HG02840 (cell line): ENCODE measurements at regions not wholly inside any gene's neighbourhood (a gene's known extent, or its start where the extent isn't known, plus 50 kb on each side); places are given as distances from the start of the nearest gene placed in this dataset.

Experiments used
- ATAC-seq: cut with Tn5 transposase; IDR thresholded peaks from one replicate; pipeline ENCODE4 v1.9.1; 2021; ENCODE audit warnings: mild to moderate bottlenecking, moderate library complexity, moderate number of reproducible peaks; ENCODE audit not compliant: unreplicated experiment, low FRiP score

DNA sequence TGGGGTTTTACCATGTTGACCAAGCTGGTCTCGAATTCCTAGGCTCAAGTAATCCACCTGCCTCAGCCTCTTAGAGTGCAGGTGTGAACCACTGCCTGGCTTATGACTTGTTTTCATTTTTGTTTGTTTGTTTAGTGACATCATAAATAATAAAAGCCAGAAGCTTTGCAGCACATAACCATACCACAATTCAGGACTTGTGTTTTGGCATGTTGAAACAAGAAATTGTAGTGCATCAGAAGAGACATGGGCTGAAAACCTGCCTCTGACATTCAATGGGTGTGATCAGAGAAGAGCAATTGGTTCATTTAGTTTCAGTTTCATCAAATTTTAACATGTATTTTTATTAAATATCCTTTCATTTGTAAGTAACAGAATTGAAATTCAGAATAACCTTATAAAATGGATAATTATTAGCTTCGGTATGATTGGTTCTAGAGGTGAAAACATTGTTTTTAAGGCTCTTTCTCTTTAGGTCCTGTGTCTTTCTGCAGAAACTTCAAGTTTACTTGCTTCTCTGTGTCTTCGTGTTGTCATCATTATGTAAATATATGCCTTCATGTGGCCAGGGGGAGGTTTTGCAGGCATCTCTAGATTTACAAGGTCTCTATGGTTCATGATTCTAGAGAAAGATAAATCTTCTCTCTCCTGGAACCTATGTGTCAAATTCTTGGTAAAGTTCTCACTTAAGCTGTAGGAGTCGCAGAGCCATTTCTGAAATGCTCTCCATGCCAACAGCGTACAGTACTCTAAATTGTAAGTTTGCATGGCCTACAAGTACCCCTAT, 312.0 kb downstream of the KCNC2 start:
- ATAC-seq, result no peak

DNA sequence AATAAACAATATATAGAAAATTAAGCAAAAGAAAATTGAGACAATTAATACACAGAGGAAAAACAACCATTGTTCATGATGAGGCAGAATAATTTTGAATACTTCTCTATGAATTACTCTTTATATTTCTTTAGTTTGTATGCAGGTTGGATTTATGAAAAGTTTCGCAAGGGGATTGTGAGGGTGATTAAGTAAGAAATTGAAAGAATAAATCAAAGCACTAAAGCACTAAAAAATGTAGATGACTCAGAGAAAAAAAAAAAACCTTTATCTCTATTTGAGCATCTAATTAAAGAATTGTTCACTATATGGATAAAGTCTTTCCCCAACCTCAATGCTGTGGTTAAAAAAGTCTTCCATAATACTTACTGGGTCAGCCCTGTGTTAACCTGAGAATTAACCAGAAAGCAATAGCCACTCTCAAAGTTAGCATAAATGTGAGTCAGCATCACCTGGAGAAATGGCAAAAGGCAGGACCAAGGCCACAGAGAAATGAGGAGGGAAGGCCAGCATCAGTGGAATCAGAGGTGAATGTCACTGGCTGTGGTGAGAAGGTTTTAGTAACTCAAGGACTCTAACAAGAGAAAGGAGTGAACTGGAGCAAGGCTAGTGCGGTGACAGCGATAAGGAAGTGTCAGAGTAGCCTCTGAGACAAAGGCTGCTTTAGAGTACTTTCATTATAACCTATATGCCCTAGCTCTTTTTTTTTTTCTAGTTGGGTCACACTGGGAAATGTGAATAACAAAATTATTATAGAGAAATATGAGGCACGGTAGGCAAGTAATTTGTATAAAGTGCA, 310.4 kb downstream of the KCNC2 start:
- no peak for ATAC-seq

DNA sequence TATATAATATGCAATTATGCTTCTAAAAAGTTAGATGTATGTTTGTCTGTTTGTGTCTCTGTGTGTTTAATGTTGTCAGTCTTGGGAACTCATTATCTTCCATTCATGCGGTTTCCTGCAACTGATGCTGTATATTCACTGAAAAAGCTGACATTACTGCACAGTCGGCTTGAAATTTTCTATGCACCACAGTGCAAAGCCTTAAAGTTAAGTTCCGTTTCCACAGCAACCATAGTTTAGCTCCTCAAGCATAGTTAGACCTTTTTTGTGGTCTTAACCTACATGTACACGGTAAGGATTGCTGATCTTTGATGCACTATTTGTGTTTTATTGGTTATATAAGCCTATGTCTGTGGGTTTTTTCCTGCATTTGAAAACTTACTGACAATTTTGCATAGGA, 309.4 kb downstream of the KCNC2 start:
- ATAC-seq, result no peak

DNA sequence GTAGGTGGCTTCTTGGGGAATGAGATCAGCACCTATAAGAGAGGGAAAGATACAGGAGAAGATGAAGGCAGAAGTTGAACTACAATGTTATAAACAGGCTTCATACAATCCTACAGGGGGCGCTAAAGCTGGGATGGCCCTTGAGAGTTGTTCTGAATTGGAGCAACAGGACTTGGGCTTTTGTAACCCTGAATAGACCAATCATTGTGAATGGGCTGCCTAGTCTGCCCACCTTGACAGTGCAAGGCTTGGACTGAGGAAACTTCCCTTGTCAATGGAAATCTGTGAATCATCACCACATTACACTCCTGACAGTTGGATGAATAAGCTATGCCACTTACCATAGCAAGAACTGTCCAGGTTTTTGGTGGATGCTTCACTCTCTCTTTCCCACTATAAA, 306.1 kb downstream of the KCNC2 start:
- ATAC-seq, result no peak

DNA sequence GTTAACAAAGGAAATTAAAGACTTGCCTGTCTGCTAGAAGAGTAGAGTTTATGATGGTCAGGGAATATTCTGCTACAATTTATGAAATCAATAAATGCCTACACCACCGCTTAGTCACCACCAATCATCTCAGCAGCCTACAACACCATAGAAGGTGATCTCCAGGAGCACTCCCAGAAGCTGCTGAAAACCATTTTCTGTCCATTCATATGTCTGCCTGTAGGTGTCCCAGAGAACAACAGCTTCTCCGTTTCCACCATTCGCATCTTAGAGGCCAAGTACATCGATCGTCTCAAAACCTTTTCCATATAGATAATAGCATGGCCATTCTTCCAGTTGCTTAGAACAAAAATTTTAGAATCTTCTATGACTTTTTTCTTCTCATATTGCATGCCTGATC, 303.4 kb downstream of the KCNC2 start:
- ATAC-seq, result no peak

DNA sequence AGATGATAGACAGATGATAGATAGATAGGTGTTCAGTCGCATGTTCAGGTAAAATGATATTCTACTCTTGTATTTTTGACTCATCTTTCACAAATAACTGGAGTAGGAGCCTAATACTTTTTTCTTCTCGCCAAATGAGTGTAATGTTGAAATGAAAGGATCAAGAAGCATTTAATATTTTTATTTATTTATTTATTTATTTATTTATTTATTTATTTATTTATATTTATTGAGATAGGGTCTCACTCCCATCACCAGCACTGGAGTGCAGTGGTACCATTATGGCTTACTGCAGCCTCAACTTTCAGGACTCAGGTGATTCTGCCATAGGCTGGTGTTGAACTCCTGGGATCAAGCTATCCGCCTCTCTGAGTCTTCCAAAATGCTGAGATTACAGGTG, 298.8 kb downstream of the KCNC2 start:
- ATAC-seq, result no peak

DNA sequence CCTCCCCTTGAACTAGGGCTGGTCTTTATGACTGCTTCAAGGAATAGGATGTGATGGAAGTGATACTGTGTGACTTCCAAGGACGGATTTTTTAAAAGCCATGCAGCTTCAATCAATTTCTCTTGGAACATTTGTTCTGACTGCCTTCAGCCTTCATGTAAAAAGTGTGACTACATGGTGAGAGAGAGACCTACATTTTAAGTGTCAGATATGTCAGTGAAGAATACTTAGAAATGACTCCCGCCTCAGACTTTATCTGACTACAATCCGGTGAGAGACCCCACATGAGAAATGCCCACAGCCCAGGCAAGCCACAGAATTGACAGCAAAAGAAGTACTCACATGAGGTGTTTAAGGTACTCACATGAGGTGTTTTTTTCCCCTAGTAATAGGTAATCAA, 295.3 kb downstream of the KCNC2 start:
- ATAC-seq, result no peak

DNA sequence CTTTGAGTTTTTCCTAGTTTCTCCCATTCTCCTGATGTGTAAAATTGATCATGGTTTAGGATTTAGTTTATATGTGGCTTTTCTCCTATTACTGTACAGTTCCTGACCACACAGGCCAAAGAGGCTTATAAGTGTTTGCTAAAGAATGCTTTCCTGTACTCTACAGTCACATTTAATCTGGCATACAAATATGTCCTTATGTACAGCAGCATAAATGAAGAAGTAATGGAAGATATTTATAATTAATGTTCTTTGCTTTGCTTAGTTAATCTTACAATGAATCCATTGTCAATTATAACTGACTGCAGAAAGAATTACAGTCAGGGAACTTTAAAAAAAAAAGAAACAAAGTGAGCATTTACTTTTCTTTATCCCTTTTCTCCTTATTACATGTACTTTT, 293.9 kb downstream of the KCNC2 start:
- ATAC-seq, result no peak

DNA sequence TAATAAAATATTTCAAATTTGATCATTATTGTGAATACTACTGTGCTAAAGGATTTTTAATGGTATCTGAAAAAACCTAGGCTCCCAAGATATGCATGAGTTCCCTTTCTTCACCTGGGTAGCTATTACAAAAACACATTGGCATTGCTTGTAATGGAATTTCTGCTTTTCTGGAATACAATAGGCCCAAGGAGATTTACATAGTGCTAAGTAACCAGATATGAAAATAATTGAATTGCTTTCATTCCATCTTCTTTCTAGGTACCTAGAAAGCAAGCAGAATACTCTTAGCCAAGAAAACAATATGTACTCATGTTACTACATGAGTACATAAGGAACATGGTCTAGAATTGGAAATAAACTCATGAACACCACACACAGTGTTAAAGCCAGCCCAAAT, 291.9 kb downstream of the KCNC2 start:
- ATAC-seq, result no peak

DNA sequence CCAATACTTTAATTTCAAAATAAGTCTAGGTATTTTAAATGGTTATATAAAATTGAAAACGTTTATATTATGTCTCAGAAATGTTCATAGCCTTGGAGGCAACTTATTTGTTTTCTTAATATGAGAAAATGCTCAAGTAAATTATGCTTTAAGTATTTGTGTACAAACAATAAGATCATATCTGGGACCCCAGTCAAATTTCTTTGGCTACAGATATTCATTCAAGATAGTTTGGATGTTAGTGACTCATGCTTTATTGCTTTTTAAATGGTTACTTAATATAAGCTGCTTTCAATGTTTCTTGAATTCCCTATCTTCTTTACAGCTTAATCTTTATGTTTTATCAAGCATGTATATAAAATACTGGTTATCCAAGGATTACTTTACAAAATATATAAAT, 291.3 kb downstream of the KCNC2 start:
- no peak for ATAC-seq

DNA sequence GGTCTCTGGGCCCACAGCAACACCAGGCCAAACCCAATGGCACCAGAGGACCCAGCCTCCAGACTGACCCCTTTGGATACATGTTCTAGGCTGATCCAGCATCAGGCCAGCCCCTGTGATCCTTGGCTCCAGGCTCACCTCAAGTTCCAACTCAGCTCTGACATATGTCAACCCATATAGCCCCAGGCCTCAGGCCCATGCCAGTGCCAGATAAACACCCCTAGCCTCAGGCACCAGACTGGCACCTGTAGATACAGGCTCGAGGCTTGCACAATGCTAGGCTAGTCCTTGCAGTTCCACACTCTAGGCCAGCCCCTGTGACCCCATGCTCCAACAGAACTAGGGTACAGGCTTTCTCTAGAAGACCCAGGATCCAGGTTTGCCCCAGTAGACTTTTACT, 287.5 kb downstream of the KCNC2 start:
- ATAC-seq, result no peak

DNA sequence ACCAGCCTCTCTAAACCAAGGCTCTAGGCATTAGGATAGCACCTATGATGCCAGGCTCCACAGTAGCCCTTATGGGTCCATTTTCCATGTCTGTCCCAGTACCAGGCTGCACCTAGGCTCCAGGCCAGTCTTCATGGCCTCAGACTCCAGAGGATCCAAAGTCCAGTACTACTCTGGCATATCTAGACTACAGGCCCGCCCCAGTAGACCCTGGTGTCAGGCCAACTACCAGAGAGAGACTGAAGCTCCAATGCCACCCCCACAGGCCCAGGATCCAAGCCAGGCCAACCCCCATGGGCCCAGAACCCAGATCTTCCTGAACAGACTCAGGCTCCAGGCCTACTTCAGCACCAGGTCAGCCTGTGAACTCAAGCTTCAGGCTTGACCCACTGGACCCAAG, 287.0 kb downstream of the KCNC2 start:
- ATAC-seq, result no peak

DNA sequence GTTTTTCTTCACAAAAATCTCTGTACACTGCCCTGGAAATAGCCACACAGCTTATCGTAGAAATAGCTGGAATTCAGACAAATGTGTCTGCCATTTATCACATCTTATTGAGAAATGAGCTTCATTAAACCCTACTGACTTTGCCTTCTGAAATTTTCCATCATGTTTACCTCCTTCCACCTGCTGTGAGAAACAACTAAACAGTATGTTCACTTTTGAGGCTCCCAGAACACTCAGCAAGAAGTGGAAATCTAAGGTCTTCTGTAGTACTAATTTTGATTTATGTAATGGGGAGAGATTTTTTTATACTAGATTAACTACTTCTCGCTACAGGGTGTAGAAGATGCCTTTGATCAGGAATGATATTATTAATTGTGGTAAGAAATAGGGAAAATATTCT, 268.0 kb downstream of the KCNC2 start:
- ATAC-seq, result no peak

DNA sequence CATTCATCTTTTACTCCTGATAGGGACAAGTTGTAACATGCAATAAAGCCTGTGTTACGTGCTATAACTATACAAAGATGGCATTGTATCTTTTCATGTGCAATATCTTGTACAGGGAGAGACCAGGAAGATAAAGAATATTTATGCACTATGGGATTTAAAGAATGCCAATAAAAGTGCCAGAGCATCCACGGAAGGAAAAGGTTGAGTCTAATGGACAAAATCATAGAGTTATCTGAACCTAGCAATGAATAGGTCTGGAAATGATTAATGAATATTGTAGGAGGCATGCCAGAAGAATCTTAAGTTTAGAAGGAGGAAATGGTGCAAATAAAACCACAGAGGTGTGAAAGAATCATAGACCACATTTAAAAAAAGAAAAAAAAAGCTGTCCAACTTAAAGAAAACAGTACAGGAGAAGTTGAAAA, 263.9 kb downstream of the KCNC2 start:
- ATAC-seq, result no peak

DNA sequence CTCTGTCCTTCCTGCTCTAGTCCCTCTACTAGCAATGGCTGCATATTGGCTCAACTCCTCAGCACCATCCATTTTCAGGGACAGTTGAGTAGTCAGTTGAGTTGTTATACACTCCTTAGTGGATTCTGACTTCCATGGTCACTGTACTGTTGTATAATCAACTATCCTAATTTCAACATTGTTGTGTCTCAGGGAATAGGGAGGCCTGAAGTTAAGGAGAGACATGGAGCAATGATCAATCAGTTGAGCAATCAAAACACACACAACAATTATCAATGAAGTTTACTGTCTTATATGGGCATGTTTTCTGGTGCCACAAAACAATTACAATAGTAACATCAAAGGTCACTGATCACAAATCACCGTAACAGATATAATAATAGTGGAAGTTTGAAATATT, 255.9 kb downstream of the KCNC2 start:
- ATAC-seq, result no peak

DNA sequence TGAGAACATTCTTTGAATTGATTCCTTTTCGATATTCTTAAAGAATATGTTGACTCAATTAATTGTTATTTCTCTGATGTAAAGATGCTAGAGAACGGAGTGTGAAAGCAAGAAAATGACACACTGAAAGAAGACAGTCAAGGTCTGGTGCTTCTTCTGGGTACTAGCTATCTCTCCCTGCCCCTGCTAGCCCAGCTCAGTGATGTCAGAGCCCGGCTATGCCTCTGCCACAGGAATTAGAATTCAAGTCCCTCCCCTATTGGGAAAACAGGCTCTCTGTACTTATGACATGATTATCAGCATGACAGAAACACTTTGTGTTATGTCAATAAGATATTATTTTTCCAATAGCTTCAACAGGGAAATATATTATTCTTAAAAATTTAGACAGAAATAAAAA, 252.4 kb downstream of the KCNC2 start:
- ATAC-seq, result no peak

DNA sequence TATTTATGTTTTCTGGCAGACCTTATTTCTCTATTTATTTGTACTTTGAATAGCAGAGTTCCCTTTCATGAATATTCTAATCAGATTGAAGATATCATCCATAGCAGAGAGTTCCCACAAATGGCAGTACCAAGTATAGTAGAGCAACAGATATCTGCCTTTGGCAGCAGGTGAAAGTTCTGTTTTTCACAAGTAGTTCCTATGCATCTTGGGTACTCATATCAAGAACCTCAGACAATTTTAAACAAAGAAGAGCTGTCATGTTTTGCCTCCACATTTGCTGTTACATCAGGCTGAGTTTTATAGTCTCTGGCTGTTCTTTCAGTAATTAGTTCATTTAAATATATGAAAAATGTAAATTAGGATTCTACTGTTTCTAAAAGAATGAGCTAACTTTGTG, 252.0 kb downstream of the KCNC2 start:
- no peak for ATAC-seq

DNA sequence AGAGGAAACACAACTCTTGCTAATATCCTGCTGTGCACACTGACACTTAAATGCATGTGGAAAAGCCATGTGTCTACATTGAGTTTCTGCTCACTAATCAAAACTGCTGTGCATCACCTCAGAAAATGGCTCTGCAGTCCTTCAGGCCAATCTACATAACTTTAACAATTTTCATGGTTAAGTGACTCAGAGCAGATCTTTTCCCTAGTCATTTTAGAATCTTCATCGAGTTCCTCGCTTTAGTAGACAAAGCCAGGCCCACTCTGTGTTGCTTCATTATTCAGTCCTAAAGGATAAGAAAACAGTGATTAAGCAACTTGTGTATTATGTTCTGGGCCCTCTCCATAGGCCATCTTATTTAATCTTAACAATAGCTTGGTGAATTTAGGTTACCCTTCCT, 250.0 kb downstream of the KCNC2 start:
- no peak for ATAC-seq

DNA sequence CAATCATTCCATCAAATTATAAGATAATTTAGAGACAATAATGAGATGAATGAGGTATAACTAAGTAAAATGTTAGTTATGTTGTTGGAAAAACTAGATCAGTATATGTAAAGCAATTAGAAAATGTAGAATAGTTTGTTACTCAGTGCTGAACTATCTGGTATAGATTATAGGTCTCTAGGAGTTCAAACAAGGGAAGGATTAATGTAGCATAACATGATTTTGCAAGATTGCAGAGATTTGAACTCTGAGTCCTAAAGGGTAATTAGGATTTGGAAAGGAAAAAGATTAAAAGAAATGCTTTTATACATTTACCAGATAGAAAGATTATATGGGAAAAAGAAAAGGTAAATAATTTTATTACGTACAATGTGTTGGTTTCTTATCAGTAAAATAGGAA, 246.3 kb downstream of the KCNC2 start:
- ATAC-seq, result no peak

DNA sequence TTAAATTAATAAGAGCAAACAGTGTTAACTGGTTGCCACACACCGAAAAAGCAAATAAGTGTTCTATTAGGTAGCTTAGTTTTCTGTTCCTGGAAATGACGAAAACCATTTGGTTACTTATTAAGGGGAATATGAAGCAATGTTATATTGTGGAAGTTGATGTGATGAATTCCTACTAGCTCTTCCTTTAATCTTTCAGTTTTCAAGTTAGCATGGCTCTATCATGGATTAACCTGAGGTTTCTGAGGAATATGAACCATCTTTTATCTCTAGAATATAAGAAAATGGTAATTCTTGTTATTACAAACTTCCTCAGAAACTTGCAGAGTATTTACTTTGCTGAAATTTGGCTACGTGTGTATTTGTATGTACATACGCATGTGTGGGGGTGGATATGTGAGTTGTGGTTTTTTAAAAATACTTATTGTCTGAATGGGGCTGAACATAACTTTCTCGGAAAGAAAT, 245.7 kb downstream of the KCNC2 start:
- ATAC-seq, result no peak

DNA sequence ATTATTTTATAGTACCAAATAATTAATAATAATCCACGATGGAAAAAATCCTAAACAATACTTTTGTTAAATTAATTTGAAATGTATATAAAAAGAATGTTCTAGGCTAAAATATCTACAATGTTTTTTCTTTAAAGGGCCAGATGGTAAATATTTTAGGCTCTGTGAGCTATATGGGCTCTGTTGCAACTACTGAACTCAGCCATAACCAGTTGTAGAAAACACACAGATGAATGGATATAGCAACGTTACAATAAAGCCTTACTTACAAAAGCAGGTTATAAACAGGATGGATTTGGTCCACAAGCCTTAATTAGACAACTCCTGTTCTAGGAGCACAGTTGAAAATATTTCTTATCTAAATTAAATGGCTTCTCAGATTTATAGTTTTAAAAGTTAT, 245.2 kb downstream of the KCNC2 start:
- no peak for ATAC-seq

DNA sequence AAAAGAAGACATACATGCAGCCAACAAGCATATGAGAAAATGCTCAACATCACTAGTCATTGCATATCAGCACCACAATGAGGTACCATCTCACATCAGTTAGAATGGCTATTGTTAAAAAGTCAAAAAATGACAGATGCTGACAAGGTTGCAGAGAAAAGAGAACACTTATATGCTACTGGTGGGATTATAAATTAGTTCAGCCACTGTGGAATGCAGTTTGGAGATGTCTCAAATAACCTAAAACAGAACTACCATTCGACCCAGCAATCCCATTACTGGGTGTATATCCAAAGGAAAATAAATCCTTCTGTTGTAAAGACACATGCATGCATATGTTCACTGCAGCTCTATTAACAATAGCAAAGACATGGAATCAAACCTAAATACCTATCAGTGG, 238.4 kb downstream of the KCNC2 start:
- no peak for ATAC-seq
